Muscle of leg (tissue), 3 donors: ENCODE measurements at regions not wholly inside any gene's neighbourhood (a gene's known extent, or its start where the extent isn't known, plus 50 kb on each side); places are given as distances from the start of the nearest gene placed in this dataset.
"Not testable (repeated sequence)": the region's sequence is repeated elsewhere in the genome, so short reads cannot be mapped to it uniquely, and the experiment has no call there.

Source experiments
- DNase-seq: peaks from one replicate; pipeline ENCODE4 v3.0.0; 2013
- H3K27ac ChIP-seq: one replicate; pipeline ENCODE4 v1.5.1; 2013; ENCODE audit warnings: mild to moderate bottlenecking, low read length, control low read depth
- H3K27me3 ChIP-seq: one replicate; pipeline ENCODE4 v1.6.1; 2013; ENCODE audit warnings: low read length; ENCODE audit not compliant: control insufficient read depth, insufficient read depth
- H3K36me3 ChIP-seq: one replicate; pipeline ENCODE4 v1.6.1; 2013; ENCODE audit warnings: low read length; ENCODE audit not compliant: control insufficient read depth, insufficient read depth
- H3K4me1 ChIP-seq: one replicate; pipeline ENCODE4 v1.6.1; 2013; ENCODE audit warnings: low read length; ENCODE audit not compliant: control insufficient read depth, insufficient read depth
- H3K4me3 ChIP-seq: one replicate; pipeline ENCODE4 v1.5.1; 2013; ENCODE audit warnings: low read length, control low read depth
- H3K9me3 ChIP-seq: replicated peaks from 2 replicates; pipeline ENCODE4 v1.6.1; 2013; ENCODE audit warnings: low read depth, low read length; ENCODE audit not compliant: control insufficient read depth
- WGBS: methylation state at CpG from one replicate; pipeline ENCODE4 v1.1.5; 2013; ENCODE audit warnings: missing lambda C conversion rate; ENCODE audit not compliant: insufficient coverage; 5-methylcytosine and 5-hydroxymethylcytosine counted together

- Histone ChIP-seq H3K9me3 (peaks cover 6% of the 10 kb centered on the region), H3K4me3 (no peak overlapping the region), H3K36me3 (no peaks in the 10 kb centered on the region), H3K4me1 (no peaks in the 10 kb centered on the region), H3K27ac (no peak overlapping the region), H3K27me3 (no peaks in the 10 kb centered on the region)
- no peak for DNase-seq
- WGBS, result 76% methylated on average over 3 of the region's 5 CpGs
Measured at GRCh38 chr16:61149709-61150108, 886.5 kb downstream of the CDH8 start.

- Histone ChIP-seq H3K4me3 (no peak overlapping the region), H3K36me3 (no peaks in the 10 kb centered on the region), H3K9me3 (peaks cover 6% of the 10 kb centered on the region), H3K4me1 (no peaks in the 10 kb centered on the region), H3K27ac (no peak overlapping the region), H3K27me3 (no peaks in the 10 kb centered on the region)
- 62% methylated on average over 3 of the region's 3 CpGs for WGBS
- no peak for DNase-seq
Measured at GRCh38 chr16:61148930-61149329, 887.3 kb downstream of the CDH8 start.

GRCh38 chr16:61146429-61146828 is 889.8 kb downstream of the CDH8 start:
- Histone ChIP-seq H3K9me3 (peaks cover 13% of the 10 kb centered on the region), H3K27ac (no peak overlapping the region), H3K36me3 (no peaks in the 10 kb centered on the region), H3K27me3 (no peaks in the 10 kb centered on the region), H3K4me3 (no peak overlapping the region), H3K4me1 (no peaks in the 10 kb centered on the region)
- no CpG with 5 or more reads among the region's 1 CpG for WGBS
- no peak for DNase-seq

DNA sequence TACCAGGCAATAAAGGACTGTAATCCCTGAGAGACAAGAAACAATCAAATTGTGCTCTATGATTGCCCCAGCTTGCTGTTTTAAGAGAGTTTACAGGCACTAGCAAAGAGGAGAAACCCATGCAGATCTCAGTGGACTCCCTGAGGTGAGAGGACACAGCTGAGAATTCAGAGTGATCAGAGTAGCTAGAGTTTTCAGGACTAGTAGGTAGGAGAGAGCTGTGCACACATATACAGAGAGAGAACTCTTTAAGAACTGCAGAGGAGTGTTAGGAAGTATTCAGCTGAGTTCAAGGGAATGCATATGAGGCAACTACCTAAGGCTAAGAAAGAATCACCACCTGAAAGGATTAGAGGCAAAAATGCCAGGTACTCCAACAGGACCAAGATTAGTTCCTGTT is 904.8 kb downstream of the CDH8 start:
- Histone ChIP-seq H3K27me3 (no peaks in the 10 kb centered on the region), H3K4me3 (no peak overlapping the region), H3K27ac (no peak overlapping the region), H3K9me3 (peaks cover 3% of the 10 kb centered on the region), H3K36me3 (no peaks in the 10 kb centered on the region), H3K4me1 (no peaks in the 10 kb centered on the region)
- no peak for DNase-seq

DNA sequence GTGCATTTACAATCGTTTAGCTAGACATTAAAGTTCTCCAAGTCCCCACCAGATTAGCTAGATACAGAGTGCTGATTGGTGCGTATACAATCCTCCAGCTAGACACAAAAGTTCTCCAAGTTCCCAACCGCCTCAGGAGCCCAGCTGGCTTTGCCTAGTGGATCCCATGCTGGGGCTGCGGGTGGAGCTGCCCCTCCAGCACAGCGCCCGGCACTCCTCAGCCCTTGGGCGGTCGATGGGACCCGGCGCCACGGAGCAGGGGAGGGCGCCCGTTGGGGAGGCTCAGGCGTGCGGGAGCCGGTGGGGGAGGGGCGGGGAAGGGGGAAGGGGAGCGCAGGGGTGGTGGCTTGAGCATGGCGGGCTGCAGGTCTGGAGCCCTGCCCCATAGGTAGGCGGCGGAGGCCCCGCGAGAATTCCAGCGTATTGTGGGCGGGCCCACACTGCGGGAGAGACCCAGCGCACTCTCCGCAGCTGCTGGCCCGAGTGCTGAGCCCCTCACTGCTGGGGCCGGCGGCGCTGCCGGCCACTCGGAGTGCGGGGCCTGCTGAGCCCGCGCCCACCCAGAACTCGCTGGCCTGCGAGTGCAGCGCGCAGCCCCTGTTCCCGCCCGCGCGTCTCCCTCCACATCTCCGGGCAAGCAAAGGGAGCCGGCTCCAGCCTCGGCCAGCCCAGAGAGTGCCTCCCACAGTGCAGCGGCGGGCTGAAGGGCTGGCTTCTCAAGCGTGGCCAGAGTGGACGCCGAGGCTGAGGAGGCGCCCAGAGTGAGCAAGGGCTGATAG is 907.5 kb downstream of the CDH8 start:
- Histone ChIP-seq H3K4me1 (no peaks in the 10 kb centered on the region), H3K27me3 (no peaks in the 10 kb centered on the region), H3K9me3 (peaks cover 3% of the 10 kb centered on the region), H3K27ac (no peak overlapping the region), H3K36me3 (no peaks in the 10 kb centered on the region), H3K4me3 (no peak overlapping the region)
- WGBS, result 94% methylated on average over 47 of the region's 54 CpGs
- DNase-seq, result no peak

- Histone ChIP-seq H3K9me3 (no peaks in the 10 kb centered on the region), H3K4me3 (no peak overlapping the region), H3K27me3 (no peaks in the 10 kb centered on the region), H3K4me1 (no peaks in the 10 kb centered on the region), H3K36me3 (no peaks in the 10 kb centered on the region), H3K27ac (no peak overlapping the region)
- no peak for DNase-seq
- no CpG with 5 or more reads among the region's 3 CpGs for WGBS
Measured at GRCh38 chr16:61105544-61105943, 930.7 kb downstream of the CDH8 start.

GRCh38 chr16:61098505-61098904 is 937.7 kb downstream of the CDH8 start:
- H3K4me3 ChIP-seq, result no peak overlapping the region
- H3K4me1 ChIP-seq, result no peaks in the 10 kb centered on the region
- H3K27ac ChIP-seq, result no peak overlapping the region
- H3K36me3 ChIP-seq, result no peaks in the 10 kb centered on the region
- no peaks in the 10 kb centered on the region for H3K9me3 ChIP-seq
- no peaks in the 10 kb centered on the region for H3K27me3 ChIP-seq
- no peak for DNase-seq
- no CpG with 5 or more reads among the region's 2 CpGs for WGBS

GRCh38 chr16:61091300-61091699 is 944.9 kb downstream of the CDH8 start:
- WGBS, result 86% methylated on average over 7 of the region's 7 CpGs

DNA sequence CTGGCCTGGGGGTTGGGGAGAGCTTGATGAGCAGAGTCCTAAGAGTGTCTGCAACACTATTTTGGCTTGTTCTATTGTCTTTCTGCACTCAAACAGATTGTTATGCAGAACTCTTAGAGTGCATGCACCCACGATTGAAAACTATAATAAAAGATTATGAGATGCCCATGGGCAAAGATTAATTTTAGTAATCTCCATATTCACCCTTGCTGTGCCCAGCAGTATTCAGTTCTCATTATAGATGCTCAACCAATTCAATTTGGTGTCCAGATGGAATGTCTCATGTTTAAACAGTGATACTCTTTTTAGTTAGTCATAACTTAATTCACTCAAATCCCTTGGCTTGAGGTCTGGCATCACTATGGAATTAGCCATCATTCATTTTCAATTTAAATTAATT is 952.5 kb downstream of the CDH8 start:
- DNase-seq, result no peak
- WGBS, result no CpG with 5 or more reads among the region's 1 CpG

More at GRCh38 chr16:61091300-61091699, 944.9 kb downstream of the CDH8 start:
- H3K4me3 ChIP-seq, H3K36me3 ChIP-seq, H3K4me1 ChIP-seq, H3K9me3 ChIP-seq, DNase-seq, H3K27me3 ChIP-seq, H3K27ac ChIP-seq: not testable (repeated sequence)

GRCh38 chr16:61074324-61074723 is 961.9 kb downstream of the CDH8 start:
- Histone ChIP-seq H3K36me3 (no peaks in the 10 kb centered on the region), H3K4me3 (no peak overlapping the region), H3K4me1 (no peaks in the 10 kb centered on the region), H3K27me3 (no peaks in the 10 kb centered on the region), H3K27ac (no peak overlapping the region), H3K9me3 (peaks cover 5% of the 10 kb centered on the region)
- WGBS, result no CpG with 5 or more reads among the region's 2 CpGs
- no peak for DNase-seq

More for the DNA sequence above, 952.5 kb downstream of the CDH8 start:
- H3K4me3 ChIP-seq, result no peak overlapping the region
- H3K36me3 ChIP-seq, result no peaks in the 10 kb centered on the region
- H3K27ac ChIP-seq, result no peak overlapping the region
- H3K9me3 ChIP-seq, result peaks cover 6% of the 10 kb centered on the region
- H3K4me1 ChIP-seq, result no peaks in the 10 kb centered on the region
- no peaks in the 10 kb centered on the region for H3K27me3 ChIP-seq

DNA sequence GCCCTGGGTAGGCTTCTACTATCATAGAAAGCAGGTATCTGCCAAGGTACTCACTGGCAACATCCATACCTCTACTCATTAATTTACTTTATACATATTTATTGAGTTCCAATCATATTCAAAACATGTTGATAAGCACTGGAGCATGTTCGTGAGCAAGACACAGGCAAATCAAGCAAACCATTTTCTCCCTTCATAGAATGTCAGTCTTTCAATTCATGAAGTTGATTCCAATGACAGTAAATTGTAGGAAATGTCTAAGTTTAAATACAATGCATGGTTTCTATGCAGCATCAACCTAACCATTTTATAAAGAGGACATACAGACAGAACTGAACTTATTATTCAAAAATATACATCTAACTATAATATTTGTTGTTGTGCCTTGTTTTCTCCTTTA is 978.6 kb downstream of the CDH8 start:
- Histone ChIP-seq H3K4me1 (no peaks in the 10 kb centered on the region), H3K4me3 (no peak overlapping the region), H3K27me3 (no peaks in the 10 kb centered on the region), H3K27ac (no peak overlapping the region), H3K9me3 (peaks cover 2% of the 10 kb centered on the region), H3K36me3 (no peaks in the 10 kb centered on the region)
- WGBS, result no CpG with 5 or more reads among the region's 1 CpG
- DNase-seq, result no peak
